Stimulated activated CD8-positive, alpha-beta memory T cell treated with anti-CD3 and anti-CD28 coated beads, Interleukin-4, amount 100 ng/mL, for 48 hours (primary cell): ENCODE measurements at regions not wholly inside any gene's neighbourhood (a gene's known extent, or its start where the extent isn't known, plus 50 kb on each side); places are given as distances from the start of the nearest gene placed in this dataset.

ENCODE experiments used
- DNase-seq: peaks from one replicate; pipeline ENCODE4 v3.0.0-alpha.2; 2020

DNA sequence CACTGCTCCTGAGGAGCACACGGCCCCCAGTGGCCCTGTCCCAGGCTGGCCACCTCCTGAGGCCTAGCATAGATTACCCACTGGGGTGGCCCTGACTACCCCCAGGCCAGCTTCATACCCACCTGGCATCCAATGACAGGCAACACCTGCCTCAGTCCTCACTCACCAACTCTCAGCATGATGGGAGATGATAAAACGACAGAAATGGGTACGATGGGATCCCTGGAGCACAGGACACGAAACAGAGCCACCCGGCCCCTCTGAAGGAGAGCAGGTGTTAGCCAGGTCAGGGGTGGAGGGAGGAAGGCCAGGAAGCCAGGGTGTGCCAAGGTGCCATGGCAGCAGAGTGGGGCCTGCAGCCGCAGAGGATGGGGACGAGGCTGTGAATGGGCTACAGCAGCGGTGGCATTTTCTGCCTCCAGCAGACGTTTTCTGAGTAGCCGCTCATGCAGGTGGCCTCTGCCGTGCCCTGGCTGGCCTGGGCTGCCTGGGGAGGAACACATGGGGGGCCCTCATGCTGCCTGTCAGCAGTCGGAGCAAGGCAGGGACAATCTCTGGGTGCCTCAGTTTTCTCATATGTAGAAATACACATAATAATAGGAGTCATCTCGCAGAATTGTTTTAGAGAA is 50.2 kb upstream of the FGF3 start:
- DNase-seq: no peak

DNA sequence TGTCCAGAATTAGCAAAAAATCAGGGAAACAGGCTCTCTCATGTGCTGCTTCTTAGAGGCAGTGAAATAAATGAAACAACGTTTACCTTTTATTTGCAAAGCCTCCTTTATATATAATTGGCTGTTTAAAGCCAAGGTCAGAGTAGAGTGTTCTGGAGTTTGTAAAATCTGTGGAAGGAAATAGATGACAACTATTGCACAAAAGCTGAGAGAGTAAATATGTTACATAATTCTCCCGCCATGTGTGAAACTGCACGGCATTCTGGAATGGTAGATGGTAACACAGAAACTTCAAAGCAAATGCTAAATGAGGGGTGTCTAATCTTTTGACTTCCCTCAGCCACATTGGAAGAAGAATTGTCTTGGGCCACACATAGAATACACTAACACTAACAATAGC is 51.5 kb upstream of the FGF3 start:
- DNase-seq: no peak

DNA sequence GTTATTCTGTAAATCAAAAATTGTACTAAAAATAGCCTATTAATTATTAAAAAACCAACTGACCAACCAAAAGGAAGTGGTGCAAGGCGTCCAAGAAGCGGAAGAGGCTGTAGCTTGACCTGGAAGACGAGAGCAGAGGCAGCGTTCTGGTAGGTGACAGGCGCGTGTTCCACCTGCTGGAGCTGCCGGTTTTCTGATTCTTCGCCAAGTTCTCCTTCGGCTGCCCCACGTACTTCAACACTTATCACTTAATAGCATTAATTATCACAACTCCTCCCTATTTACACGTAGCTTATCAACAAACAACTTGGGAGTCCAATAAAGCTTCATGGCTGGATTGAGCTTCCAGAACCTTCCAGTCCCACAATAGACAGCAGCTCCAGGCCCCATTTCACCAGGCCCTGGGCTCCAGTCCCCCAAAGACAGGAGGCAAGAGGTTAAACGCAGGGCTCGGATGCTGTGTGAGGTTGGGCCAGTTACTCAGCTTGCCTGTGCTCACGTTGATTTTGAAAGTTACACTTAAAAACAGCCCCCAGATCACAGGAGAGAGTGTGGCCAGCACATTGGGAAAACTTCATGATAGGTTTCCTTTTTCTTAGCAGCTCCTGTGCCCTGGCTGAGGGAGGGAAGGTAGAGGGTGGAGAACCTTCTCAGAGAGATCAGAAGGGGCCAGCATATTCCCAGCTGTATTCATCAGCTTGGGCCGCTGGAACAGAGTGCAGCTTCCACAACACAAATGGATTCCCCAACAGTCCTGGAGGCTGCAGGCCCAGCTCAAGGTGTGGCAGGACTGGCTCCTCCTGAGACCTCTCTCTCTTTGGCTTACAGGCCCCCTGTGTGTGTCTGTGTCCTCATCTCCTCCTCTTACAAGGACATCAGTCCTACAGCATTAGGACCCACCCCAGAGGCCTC is 54.2 kb upstream of the FGF3 start:
- DNase-seq: no peak

DNA sequence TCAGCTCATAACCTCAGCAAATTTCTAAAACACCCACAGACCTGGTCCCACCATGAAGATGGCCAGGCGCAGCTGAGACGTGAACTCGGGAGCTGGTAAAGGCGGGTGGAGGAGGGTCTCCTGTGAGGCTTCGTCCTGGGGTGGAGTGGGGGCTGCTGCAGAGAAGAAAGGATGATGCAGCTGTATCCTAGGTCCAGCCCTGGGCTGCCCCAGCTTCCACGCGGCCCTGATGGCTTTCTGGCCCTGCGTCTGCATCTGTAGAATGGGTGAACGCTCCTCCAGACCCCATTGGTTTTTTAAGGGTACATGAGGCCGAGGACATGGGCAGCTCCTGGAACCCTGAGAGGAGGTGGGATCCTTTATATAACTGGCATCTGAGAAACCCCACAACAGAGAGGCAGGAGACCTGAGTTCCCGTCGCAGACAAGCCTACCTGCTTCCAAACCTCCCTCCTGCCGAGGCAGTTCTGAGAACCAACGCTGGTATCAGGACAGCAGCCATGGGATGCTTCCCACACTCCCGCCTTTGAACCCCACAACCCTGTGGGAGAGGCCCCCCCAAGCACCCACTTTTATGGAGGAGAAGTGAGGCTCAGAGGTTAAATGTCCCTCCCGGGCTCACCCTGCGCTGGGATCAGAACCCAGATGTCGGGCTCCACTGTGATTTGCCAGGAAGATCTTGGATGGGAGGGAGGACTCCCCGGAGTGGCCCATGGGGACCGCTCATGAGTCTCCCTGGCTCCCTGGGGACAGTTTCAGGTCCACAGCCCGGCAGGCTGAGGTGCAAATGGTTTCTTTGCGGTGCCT is 55.2 kb upstream of the FGF3 start:
- DNase-seq: no peak

DNA sequence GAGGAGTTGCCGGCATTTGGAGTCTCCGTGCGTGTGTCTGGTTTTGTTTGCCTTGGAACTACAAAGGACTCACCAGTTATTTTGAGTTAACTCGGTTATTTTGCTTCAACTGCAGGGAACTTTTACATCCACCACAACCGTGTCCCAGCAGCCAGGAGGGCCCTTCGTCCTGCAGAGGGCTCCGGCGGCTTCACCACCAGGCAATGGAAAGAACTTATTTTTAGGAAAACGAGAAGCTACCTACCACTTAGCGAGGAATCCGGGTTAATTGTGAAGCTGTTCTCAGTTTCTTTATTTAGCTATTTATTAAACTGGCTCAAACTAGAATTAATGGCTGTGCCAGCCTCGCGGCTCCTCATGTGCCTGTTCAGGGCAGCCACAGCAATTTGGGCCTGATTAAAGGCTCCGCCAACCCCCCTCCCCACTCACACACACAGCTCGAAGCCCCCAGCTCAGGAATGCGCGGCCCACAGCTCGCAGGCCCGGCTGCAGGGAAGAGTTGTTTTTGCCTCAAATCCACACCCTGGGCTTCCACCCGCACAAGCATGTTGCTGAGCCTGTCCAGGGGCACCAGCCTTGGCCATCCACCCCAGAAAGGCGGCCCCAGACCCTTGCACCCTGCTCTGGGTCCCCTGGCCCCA is 55.9 kb upstream of the FGF3 start:
- DNase-seq: no peak

DNA sequence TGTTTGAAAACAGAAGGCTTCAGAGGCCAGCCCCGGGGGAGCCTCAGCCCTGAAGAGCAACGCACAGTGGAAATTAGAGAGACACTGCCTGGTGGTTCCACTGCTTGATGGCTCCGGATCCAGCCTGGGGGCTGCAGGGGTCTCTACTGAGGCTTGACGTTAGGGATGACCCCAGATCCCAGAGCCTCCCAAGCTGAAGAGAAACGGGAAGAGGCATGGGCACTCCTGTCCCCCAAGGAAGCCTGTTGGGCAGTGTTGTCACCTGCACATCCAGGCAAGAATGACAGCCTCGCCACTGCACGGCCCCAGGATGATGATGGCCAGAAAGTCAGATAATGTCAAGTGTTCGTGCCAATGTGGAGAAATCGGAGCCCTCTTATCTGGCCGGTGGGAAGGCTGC is 56.8 kb upstream of the FGF3 start:
- DNase-seq: peak; percentile 1

GRCh38 chr11:69877235-69877634 is 58.0 kb upstream of the FGF3 start:
- peak; percentile 2 for DNase-seq

DNA sequence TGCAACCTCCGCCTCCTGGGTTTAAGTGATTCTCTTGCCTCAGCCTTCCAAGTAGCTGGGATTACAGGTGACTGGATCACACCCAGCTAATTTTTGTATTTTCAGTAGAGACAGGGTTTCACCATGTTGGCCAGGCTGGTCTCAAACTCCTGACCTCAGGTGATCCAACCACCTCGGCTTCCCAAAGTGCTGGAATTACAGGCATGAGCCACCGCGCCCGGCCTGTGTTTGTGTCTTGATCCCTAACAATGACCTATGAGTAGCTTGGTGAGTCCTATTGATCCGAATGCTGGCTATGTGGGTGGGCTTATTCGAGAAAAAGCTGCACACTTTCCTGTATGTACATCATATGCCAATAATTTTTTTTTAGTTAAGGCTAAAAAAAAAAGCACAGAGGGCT is 58.5 kb upstream of the FGF3 start:
- peak; percentile 17 for DNase-seq

DNA sequence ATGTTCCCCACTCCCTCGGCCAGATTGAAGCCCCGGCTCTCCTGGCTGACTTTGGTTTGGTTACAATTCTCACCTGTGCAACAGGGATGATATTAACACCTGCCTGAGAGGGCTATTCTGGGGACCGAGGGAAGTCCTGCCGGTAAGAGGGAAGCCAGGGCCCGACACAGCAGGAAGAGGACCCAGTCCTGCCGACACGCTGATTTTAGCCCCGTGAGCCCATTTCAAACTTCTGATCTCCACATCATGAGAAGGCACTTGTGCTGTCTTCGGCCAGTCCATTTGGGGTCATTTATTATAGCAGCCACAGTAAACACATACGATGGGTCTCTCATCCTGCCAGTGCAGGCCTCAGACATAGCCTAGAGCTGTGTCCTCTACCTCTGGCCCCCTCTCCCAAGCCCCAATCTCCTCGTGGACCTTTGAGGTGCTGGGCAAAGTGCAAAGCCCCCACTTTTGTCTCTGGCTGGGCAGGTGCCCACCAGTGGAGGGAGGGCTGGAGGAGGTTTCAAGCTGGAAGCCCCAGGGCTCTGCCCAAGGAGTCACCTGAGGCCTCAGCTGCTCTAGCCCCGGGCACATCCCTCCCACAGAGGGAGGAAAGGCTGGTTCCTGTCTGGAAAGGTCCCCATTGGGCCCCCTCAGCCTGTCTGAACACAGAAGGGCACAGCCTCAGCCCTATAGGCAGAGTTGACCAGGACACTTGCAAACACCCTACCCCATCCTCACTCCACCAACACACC is 59.1 kb upstream of the FGF3 start:
- DNase-seq: no peak

- no peak for DNase-seq
Measured at GRCh38 chr11:69878927-69879728, 59.9 kb upstream of the FGF3 start.

DNA sequence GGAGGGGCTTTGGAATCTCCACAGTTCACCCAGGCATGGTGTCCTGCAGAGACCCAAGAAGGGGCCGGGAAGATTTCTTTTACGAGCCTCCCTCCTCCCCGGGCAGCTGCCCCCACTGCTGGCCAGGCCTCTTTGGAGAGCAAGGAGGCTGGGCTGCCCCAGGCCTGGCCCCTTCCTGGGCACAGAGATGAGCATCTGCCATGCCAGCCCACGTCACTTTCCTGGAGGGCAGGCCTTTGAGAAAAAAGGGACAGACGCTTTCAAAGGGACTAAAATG is 60.5 kb upstream of the FGF3 start:
- no peak for DNase-seq

DNA sequence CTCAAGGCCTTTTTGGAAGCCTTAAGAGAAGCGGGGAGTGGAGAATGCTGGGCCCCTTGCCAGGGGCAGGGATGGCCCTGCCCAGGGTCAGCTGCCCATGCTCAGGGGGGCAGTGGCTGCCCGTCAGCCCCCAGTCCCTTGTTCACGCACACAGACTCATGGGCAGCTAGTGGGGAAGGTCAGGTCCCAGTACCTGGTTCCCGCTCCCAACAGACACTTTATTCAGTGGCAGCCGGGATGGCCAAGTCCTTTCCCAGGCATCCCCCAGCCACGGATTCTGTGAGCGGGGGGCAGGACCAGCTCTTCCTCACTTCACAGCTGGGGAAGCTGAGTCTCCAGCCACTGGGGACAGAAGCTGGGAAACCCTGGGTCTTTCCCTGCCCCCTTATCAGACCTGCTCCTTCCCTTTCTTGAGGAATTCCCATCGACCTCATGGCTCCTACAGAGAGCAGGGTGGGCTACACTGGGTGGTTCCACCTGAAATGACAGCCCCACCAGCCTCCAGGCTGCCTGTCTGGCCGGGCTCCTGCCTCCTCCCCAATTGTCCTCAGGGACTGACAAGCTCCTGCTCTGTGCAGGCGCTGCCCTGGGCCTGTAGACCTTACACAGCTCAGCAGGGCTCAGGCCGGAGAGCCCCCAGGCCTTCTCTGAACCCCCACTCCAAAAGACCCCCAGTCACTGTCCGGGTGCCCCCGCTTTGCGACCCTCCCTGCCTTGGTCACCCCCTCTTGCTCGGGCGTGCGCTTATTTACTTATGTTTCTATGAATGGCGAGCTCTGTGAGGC is 61.0 kb upstream of the FGF3 start:
- DNase-seq: no peak

DNA sequence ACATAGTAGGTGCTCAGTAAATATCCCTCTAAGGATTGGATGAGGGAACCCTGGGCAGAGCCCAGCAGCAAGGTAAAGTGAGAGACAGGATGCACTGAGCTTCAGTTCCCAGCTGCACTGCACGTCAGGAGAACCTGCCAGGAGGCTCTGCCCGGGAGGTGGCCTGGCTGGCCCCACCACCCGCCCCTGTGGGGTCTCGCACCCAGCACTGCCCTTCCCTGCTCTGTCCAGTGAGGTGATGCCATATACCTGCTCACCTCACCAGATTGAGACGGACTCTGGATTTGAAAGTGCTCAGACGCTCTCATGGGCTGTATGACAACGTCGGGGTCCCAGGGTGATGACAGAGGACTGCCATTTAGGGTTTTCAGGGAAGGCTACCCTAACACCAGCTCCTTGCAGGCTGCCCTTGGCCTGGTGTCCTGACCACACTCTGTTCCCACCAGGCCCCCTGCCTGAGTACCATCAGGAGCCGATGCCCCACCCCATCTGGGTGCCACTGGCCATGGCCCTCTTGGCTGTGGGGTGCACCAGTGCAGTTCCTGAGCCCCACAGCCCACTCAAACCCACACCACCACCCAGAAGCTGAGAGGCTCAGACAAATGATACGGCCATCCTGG is 61.7 kb upstream of the FGF3 start:
- DNase-seq: no peak

GRCh38 chr11:69881467-69882269 is 62.5 kb upstream of the FGF3 start:
- DNase-seq: no peak

DNA sequence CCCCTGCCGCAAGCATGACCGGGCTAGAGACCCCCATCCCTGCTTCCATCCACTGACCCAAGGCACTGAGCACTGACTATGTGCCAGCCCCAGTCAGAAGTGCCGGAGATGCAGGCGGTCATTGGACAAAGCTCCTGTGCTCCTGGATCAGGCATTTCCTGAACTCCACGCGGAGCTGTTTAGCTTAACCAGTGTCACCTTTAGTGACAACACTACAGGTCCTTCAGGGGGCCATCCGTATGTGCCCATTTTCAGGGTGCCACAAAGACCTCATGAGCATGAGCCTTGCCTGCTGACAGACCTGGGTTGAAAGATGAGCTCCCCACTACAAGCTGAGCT is 63.0 kb upstream of the FGF3 start:
- no peak for DNase-seq

GRCh38 chr11:69883292-69884255 is 64.4 kb upstream of the FGF3 start:
- no peak for DNase-seq

GRCh38 chr11:69884286-69884685 is 65.1 kb upstream of the FGF3 start:
- DNase-seq: no peak

DNA sequence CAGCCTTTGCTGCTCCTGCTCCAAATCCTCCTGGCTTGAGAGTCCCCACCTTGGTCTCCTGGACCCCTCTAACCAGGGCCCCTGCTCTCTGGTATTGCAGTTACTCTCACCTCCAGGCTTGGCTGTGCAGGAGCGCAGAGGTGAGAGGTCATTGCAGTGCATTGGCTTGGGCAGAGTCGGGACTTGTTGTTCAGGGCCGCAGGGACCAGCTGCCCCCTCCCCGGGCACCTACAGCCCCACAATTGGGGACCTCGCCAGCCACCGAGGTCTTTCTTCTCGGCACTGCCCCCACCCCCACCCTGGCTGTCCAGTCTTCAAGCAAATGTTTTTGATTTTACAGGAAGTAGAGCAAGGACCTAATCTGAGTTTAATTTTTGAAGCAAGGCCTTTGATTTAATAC is 65.5 kb upstream of the FGF3 start:
- no peak for DNase-seq

- no peak for DNase-seq
Measured at GRCh38 chr11:69887330-69887729, 68.1 kb upstream of the FGF3 start.
